GM18867 (cell line): ENCODE measurements at regions not wholly inside any gene's neighbourhood (a gene's known extent, or its start where the extent isn't known, plus 50 kb on each side); places are given as distances from the start of the nearest gene placed in this dataset.
"Not testable (repeated sequence)": the region's sequence is repeated elsewhere in the genome, so short reads cannot be mapped to it uniquely, and the experiment has no call there.

Experiments used
- ATAC-seq: cut with Tn5 transposase; IDR thresholded peaks from one replicate; pipeline ENCODE4 v1.9.1; 2021; ENCODE audit warnings: mild to moderate bottlenecking, moderate library complexity; ENCODE audit not compliant: unreplicated experiment

DNA sequence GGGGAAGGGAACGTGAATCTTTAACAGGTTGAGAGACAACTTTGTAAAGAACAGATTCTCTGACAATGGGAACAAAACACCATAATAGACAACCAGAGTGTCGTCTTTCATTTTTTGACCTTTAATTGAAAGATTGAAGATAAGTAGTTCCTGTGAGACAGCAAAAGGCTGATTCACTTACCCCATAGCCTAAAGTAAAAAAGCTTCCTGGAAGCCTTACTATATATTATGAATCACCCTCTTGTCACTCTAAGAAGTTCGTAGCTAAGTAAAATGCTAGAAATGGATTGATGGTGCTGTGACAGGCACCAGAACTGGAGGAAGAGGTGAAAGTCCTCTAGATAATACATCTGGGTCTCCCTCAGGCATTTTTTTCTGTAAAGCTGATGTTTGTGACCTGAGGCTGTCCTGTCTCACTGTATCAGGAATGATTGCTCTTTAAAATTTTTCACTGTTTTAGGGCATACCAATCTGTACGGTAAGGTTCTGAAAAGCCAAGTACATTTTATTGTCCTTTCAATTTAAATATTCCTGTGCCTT, 824.6 kb upstream of the SEMA6D start:
- no peak for ATAC-seq

DNA sequence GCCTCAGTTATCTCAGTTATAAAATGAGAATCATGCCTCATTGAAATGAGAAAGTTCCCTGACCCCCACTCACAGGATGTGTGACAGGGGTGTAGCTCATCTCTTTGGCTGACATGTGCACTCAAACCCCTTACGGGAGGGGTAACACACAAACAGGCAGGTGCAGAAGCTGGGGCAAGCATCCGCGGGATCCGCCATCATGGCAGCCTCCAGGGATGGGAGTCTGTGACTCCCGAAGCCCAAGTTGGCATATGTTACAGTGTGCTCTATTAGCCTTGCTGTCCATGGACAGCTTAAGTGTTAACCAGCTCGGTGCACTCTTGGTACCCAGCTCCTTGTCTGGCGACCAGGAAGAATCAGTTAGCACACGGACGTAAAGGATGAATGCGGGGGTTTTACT, 822.7 kb upstream of the SEMA6D start:
- ATAC-seq: no peak

DNA sequence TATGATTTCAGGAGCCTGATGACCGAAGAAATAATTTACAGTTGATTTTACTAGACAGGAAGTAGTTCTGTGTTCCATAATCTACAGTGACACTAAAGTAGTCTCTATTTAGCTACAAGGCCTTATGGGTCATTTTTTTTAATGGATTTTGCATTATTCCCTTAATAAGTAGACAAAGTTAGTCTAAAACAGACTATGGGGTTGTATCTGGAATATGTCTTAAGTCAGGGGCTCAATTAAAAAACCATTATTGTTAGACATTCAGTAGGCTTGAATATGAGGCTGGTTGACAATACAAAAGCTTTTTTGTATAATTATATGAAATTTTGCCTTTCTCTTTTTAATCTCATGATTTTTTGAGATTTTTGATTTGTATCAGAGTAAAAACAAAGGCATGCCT, 820.0 kb upstream of the SEMA6D start:
- ATAC-seq: no peak

DNA sequence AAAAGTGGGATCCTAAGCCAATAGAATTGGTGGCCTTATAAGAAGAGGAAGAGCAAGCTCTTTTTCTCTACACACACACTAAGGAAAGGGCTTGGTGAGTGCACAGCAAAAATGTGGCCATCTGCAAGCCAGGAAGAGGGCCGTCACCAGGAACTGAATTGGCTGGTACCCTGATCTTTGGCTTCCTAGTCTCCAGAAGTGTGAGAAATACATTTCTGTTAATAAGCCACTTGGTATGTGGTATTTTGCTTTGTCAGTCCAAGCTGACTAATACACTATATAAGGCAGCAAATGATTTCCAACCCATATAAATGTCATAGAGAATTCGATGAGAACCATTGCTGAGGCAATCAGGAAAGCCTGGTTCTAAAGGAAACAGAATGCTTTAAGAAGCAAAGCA, 816.3 kb upstream of the SEMA6D start:
- no peak for ATAC-seq

DNA sequence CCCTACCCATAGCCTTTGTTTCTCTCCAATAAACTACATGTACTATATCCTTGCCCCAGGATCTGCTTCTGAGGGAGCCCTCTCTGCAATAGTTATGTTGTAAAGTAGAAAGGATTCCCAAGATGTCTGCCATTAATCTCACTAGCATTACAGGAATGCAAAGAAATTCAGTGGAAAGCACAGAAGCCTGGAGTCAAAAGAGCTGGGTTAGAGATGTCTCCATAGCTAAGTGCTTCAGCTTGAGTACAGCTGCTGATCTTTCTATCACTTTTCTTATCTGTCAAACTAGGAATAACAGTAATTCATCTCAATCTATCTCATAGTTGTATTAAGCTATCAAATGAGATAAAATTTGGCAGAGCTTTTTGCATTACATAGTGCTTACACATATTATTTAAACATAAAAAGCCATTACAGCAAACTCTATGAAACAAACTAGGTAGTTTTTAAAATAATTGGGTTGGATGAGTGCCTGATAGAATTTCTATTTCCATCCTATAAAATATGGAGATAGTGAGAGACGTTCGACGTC, 799.5 kb upstream of the SEMA6D start:
- ATAC-seq: no peak

DNA sequence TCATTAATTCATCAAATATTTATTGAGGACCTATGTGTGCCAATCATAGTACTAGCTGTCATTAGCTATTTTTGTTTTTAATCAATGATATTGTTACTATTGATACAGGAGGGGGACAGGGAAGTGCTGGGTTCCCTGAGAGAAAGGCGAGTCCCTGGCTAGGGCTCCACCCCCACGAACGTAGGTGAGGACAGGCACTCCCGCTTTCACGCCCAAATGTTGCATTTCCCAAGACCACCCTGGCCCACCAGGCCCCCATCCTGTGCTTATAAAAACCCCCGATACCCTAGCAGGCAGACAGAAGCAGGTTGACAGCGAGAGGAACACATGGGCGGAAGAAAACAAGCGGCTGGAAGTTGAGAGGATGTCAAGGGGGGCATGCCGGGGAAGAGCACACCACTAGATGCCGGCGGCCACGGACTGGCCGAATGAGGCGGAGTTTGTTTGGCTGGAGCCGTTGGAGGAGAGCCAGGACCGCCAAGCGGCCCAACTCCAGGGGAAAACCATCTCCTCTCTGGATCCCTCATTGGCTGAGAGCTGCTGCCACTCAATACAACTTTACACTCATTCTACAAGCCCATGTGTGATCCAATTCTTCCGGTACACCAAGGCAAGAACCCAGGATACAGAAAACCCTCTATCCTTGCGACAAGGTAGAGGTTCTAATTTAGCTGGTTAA, 798.7 kb upstream of the SEMA6D start:
- ATAC-seq: no peak

DNA sequence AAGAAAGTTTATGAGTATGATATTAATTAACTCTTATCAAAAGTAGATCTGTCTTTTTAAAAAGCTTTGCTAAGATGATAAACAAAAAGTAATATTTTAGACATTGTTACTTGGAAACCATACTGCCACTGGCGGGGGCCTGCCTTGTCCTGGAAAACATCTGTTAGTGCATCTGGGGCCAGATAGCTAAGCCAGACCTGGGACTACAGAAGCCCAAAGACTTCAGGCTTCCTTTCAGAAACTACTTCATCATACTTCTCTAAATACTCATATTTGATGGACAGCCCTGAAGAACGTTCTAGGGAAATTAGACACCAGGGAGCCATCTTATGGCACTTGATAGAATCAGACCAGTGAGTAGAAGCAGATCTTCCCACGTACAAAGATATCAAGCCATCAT, 795.4 kb upstream of the SEMA6D start:
- no peak for ATAC-seq

DNA sequence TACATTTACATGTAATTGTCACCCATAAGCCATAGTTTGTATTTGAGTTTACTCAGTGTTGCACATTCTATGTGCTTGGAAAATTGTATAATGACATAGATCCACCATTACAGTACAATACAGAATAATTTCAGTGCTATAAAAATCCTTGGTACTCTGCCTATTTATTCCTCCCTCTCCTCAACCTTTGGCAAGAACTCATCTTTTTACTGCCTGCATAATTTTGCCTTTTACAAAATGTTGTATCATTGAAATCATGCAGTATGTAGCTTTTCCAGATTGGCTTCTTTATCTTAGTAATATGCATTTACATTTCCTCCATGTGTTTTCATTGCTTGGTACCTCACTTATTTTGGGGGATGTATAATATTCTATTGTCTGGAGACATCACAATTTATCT, 786.9 kb upstream of the SEMA6D start:
- no peak for ATAC-seq

DNA sequence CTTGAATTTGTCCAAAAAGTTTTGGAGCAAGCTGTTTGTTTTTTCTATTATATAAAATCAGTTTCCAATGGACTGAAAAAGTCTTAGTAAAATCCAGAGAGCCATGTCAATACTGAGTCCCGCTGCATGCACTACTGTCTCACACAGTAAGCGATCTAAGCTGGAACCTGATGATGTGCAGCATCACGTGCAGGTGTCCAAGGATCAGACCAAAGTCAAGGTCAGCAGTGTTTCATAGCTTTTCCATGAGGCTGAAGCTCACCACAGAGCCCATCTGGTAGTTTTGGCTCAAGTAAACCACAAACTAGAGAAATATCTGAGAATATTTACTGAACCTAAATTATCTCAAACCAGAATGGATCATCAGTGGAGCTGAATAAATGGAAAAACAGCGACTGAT, 784.0 kb upstream of the SEMA6D start:
- no peak for ATAC-seq

DNA sequence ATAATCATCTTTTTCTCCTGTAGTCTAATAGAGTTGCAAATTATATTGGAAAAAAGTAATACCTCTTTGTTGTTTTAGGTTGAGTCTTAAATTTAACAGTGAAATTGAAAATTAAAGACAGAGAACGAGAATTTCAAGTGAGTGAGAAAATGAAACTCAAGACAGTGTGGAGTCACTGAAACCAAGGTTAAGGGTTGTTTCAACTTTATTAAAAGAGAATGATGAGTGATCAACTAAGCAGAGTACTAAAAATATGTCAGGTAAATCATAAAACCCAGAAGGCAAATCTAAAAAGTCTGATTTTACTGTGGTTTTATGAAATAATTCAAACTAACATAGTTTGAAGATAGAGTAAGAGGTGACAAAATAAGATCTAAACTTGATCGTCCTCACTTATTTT, 782.5 kb upstream of the SEMA6D start:
- peak; percentile 81 for ATAC-seq

DNA sequence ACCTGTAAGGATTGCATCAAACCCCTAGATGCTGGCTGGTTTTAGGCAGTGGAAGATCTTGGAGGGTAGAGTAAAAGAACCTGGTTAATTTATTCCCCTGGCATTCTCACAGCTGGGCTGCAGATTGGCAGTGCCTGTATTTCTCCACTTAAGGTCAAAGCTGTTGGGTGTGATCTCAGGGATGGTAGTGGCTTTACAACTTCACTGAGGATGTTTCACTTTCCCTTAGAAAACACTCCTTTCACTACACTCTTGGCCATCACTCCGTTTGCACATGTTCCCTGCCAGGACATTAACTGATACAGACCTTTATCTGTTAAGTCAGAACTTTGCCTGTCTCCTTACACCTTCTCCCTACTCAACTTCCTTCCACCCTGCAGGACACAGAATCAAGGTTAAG, 779.1 kb upstream of the SEMA6D start:
- ATAC-seq: peak; percentile 76

DNA sequence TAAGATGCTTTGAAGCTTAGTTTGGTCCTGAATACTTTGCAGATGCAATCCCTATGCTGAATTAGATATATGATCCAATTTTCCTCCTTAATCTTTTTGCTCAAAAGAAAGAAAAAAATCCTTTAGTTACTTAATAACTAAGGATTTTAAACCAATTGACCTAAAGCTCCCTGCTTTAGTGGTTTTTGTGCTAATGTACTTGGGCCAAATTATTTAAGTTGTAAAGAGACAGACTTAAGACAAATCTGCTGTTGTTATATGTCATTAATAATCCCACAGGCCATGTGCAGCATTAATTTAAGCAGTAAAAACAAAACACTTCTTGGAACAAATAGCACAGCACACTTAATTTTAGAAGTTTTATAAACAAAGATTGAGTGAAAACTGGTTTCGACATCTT, 776.1 kb upstream of the SEMA6D start:
- ATAC-seq: no peak

DNA sequence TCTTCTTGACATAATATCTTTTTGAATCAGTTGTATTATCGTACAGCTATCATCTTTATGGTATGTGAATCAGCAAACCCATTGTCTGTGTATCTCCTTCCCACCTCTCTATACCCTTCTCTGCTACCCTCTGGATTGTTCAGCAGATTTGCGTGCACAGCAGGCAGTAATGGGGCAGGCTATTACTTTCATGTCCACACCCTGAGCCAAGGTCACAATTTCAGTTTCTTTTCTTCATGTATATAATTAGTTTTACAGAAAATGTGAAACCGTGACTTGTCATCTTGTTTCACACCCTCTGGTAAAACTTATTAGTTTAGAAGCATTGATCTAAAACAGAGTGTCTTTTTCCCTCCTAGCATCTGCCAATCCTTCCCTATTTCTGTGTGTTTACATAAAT, 770.4 kb upstream of the SEMA6D start:
- peak; percentile 98 for ATAC-seq

DNA sequence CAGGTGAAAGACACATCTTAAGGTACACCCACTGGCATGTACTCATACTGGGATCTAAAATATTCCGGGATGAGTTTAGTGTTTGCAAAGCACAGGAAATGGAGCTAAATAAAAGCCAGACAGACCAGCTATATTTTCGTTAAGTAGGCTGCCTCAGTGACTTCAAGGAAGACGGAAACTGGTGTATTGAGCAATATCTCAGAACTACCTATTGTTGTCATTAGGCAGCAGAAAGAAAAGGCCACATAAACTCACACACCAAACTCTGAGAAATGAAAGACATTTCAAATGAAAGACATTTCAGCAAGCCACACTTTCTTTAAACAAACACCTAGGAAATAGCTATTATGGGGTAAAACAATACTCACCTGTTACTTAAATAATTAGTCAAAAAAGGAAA, 761.7 kb upstream of the SEMA6D start:
- ATAC-seq: no peak

DNA sequence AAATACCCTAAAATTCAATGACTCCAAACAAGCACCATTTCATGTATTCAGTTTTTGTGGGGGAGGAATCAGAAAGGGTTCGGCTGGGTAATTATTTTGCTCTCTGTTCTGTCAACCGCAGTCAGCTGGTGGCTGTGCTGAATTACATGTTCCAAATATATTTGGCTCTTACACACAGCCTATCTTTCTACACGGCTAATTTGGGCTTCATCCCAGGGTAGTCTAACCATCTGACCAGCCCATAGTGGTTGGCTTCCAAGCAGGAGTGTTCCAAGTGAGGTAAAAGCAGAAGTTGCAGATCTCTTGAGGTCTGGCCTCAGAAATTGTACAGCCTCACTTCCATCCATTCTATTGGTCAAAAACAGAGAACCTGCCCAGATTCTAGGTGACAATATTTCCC, 760.8 kb upstream of the SEMA6D start:
- no peak for ATAC-seq

DNA sequence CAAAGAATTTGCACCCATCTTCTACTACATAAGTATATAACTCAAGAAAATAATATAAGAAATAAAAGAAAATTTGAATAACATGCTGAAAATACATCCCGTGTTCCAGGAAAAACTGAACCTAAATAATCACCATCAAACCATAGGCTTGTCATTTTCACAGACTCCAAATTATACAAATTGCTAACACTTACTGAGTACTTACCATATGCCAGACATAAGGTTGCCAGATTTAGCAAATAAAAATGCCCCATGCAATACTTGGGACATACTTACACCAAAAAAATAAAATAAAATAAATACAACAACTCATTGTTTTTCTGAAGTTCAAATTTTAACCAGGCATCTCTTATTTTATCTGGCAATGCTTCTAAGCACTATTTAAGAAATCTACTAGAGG, 760.4 kb upstream of the SEMA6D start:
- ATAC-seq: no peak

DNA sequence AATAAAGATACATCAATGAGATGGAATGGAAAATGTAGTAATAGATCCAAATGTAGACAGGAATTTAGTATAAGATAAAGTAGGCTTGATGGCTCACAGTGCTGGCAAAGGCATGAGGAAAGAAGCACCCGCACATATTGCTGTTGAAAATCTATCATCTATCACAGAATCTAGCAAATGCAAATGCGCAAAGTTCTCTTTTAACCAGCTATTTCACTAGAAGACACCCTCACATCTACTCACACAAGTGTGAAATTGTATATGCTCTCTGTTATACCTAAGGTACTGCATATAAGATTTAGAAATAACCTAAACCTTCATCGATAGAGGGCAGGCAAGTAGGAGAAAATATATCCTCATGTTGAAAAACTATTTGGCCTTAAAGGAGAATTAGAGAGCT, 756.7 kb upstream of the SEMA6D start:
- ATAC-seq: no peak

DNA sequence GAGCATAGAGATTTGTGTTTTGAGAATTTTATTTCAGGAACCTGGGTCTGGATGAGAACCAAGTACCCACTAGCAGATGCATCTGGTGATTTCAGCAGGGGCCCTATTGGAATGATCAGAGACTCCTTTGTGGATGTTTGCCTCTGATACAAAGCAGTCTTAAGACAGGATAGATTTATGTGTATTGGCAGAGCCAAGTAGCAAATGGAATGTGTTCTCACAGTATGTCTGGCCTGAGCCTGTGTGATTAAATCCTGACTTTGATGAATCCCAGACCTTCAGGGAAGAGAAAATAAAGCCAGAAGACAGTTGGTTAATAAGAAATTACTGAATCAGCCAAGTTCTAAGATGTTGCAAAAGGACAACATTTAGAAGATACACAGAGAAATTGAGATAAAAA, 755.5 kb upstream of the SEMA6D start:
- no peak for ATAC-seq

DNA sequence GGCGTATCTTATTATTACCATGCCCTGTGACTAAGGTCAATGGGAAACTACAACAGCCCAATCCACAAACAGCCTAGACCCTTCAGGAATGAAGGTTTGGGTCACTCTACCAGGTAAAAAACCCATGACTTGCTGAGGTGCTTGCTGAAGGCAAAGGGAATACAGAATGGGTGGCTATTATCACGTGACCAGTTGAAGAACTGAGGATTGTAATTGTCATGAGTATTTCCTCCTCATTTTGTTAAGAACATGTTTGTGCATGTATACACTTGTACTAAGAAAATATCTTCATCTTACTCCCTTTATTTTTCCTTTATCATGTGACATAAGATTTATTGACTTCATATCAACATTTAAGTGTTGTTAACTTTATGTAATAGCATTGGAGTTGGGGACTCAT, 729.2 kb upstream of the SEMA6D start:
- ATAC-seq: not testable (repeated sequence)

DNA sequence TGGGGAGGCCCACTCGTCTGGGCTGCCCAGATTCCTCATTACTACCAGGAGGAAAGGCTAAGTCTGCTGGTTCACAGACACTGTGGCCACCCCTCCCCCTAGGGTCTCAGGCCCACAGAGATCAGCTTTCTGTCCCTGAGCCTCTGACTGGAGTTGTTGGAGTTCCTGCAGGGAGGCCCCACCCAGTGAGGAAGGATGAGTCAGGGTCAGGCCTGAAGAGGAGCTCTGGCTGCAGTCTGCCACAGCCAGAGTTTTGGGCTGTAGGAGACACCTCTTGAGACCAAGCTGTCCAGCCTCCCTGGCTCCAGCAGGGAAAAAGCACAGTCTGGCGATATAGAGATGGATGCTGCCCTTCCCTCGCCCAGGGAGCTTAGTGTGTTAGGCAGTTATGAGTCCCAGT, 720.9 kb upstream of the SEMA6D start:
- ATAC-seq: no peak

DNA sequence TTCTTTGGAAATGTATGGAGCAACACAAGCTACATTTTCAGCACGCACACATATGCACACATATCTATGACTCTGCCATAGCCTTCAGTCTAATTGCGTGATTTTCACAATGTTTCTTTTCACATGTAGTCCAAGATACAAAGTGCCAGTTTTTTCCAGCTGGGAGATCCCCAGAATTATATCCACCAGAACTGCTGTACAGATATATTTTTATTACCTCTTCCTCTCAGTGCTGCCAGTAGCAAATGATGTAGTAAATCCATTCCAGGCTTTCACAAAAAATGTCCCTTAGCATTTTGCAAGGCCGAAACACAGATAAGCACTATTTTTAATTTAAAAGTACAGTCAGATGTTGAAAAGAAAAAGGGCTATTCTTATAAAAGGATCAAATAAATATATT, 719.8 kb upstream of the SEMA6D start:
- ATAC-seq: no peak

DNA sequence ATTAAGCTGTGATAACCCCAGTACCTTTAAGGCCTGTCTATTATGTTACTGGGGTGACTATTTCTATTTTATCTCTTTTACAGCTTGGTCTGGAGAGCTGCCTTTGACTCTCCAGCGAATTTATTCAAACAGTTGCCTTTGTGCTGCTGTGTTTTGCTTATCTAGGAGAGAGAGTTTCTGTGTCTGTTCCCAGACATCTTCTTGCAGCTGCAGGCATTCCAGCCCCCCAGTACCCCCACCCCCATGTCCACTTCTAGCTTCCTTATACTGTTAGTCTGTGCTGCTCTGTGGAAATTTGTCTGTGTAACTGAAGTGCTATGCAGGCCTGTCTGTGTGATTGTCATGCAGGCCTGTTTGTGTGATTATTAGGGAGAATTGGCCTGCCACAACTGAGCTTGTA, 713.7 kb upstream of the SEMA6D start:
- ATAC-seq: no peak

DNA sequence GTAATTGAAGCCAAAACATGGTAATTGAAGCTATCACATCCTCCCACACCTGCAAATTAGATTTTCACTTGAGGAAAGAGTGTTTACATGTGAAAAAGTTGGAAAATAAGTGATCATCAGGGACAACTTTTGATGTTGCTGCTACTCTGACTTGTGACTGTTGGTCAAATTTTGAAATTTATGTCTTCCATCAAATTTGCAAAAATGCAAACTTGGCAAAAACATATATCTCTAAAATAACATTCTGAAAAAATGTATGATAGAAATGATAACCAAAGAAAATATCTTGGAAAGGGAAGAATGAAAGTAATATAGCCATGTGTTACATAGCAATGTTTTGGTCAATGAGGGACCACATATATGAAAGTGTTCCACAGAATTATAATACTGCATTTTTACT, 703.9 kb upstream of the SEMA6D start:
- no peak for ATAC-seq
